ENCODE measurements at regions not wholly inside any gene's neighbourhood (a gene's known extent, or its start where the extent isn't known, plus 50 kb on each side); places are given as distances from the start of the nearest gene placed in this dataset.

DNA sequence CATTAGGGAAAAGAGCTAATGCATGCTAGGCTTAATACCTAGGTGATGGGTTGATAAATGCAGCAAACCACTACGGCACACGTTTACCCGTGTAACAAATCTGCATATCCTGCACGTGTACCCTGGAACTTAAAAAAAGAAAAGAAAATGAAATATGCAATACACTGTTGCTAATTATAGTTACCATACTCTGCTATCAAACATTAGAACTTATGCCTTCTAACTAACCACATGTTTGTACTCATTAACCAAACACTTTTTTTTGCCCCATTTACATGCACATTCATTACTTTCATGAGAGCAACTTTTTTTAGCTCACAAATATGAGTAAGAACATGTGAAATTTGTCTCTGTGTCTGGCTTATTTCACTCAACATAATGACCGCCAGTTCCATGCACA, 253.1 kb downstream of the CGGBP1 start:
- FAIRE-seq (no peak), DNase-seq (ENCODE audit: extremely low read depth in 1 of 4, low spot score in 3 of 4) (no peak), ATAC-seq (peak; percentile 32)
- H3K9me3 ChIP-seq (replicated peaks; ENCODE audit: control insufficient read depth, insufficient read depth, low read depth, low read length): peaks cover 5% of the 10 kb centered on the region
- peaks cover 4 to 9% of the 10 kb centered on the region in 2 experiments; a peak in 3 of 5 replicates for H3K4me1 ChIP-seq (replicated peaks in 1 of 2; ENCODE audit: control insufficient read depth in 2 of 2, insufficient read depth in 2 of 2, low read length in 2 of 2)
- peak overlapping the region in 1 of 2 experiments; percentile 76; a peak in 2 of 4 replicates for H3K9ac ChIP-seq (ENCODE audit: insufficient read depth in 1 of 2, low read depth in 2 of 2, low read length in 2 of 2)
- peak overlapping the region; percentile 59 for H3K4me2 ChIP-seq (ENCODE audit: insufficient read depth, low read length)
- no peaks in the 10 kb centered on the region for H3K27me3 ChIP-seq (ENCODE audit: control insufficient read depth in 2 of 2, insufficient read depth in 2 of 2, low read length in 2 of 2)
- no peak overlapping the region for H3K4me3 ChIP-seq
- peaks cover 14% of the 10 kb centered on the region; the same call in 2 of the 3 replicates for H3K36me3 ChIP-seq (ENCODE audit: control insufficient read depth, insufficient read depth, low read length)
- TF ChIP-seq PTBP1 (IDR thresholded peaks at IDR 0.05; ENCODE audit: low read depth, low read length) (no peak), TRIM28 (IDR thresholded peaks at IDR 0.05) (no peak), TEAD2 (tag; IDR thresholded peaks at IDR 0.05) (no peak), GABPA (tag; conservative IDR thresholded peaks at IDR 0.05; ENCODE audit: low read depth) (no peak), BHLHE40 (IDR thresholded peaks at IDR 0.05; ENCODE audit: low read length) (peak; percentile 56), LARP7 (IDR thresholded peaks at IDR 0.05) (no peak), ZNF408 (CRISPR knock-in tag; IDR thresholded peaks at IDR 0.05; ENCODE audit: low read depth) (no peak), KDM1A (IDR thresholded peaks at IDR 0.05) (peak in 1 of 2 experiments; percentile 48; a peak in 1 of 4 replicates), FOXP4 (CRISPR knock-in tag; IDR thresholded peaks at IDR 0.05; ENCODE audit: borderline replicate concordance) (no peak), MNT (conservative IDR thresholded peaks at IDR 0.05) (peak; percentile 38 to 42; a peak in 1 of 4 replicates), EP400 (IDR thresholded peaks at IDR 0.05) (0 out of 2 replicates have a peak, but pooled peaks have one; percentile 14), ZBTB8A (IDR thresholded peaks at IDR 0.05; ENCODE audit: partially characterized antibody) (no peak), TEAD1 (CRISPR knock-in tag; IDR thresholded peaks at IDR 0.05) (no peak), STAT5B (CRISPR knock-in tag; IDR thresholded peaks at IDR 0.05) (no peak), MEIS2 (IDR thresholded peaks at IDR 0.05; ENCODE audit: partially characterized antibody) (no peak), ERF (CRISPR knock-in tag; IDR thresholded peaks at IDR 0.05) (no peak), IRF2 (CRISPR knock-in tag; IDR thresholded peaks at IDR 0.05) (no peak), E2F5 (CRISPR knock-in tag; IDR thresholded peaks at IDR 0.05) (no peak), ZNF644 (tag; IDR thresholded peaks at IDR 0.05; ENCODE audit: low read depth) (no peak)
- no TSS peak for BruUV-seq (replicated peaks)
- ChIA-PET CTCF (ENCODE audit: low intra/inter-chr PET ratio) (no interaction called here), POLR2A (no interaction called here)
- peak overlapping the region; percentile 42; the same call in 1 of the 2 replicates for H2AFZ ChIP-seq (ENCODE audit: low read depth, low read length)
- 15% methylated on average over 4 of the region's 5 CpGs for WGBS (ENCODE audit: insufficient coverage, low coverage, missing lambda C conversion rate)
- in situ Hi-C loops (cut with MboI) (loop anchor here (10.0 kb wide), 1 partner anchor 329 kb away; no protein-coding TSS in a partner anchor), intact Hi-C loops (cut with micrococcal nuclease) (no loop called here)
- no peaks in the 10 kb centered on the region for H4K20me1 ChIP-seq (replicated peaks; ENCODE audit: control insufficient read depth, insufficient read depth, low read length)
- H3K79me2 ChIP-seq (ENCODE audit: control insufficient read depth, insufficient read depth, low read length): peaks cover 96% of the 10 kb centered on the region
- H3K27ac ChIP-seq (ENCODE audit: extremely low read depth, low read depth, low read length): peak overlapping the region; percentile 80
- H3K9me1 ChIP-seq (ENCODE audit: control insufficient read depth, insufficient read depth, low read length): no peaks in the 10 kb centered on the region
